ENCODE measurements at regions not wholly inside any gene's neighbourhood (a gene's known extent, or its start where the extent isn't known, plus 50 kb on each side); places are given as distances from the start of the nearest gene placed in this dataset.

DNA sequence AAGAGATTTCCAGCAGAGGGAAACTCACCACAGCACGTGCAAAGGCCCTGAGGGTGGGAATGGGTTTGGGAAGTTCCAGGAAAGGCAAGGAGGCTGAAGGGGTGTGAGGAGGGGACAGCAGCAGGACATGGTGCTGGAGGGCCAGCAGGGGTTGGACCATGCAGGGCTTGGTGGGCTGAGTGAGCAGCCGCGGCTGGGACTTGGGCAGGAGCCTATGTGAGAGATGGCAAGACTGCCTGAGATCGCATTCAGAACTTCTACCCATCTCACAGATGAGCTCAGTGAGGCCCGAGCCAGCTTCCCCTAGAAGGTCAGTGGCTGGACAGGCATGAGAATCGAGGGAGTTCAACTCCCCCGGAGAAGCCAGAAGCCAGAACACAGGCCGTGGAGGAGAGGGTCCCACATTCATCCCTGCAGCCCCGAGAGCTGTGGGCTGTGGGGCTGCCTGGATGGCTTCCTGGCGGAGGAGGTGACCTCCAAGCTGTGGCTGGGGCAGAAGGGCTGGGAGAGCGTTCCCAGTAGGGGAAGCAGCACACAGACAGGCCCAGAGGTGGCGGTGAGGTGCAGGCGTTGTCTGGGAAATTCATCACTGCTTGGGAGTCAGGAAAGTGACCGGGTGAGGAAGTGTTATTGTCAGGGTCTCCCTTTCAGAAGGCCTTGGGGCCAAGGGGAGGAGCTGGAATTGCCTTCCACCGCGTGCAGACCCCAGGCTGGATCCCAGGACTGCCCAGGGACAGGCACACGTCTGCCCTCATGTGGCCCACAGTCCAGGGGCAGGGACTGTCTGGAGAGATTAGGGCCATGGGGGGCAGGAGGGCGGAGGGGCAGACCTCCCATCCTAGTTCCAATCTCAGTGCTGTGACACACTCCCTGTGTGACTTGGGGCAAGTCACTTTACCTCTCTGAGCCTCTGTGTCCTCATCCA lies 103.8 kb downstream of the CEBPB start:
- H3K4me3 ChIP-seq (ENCODE audit: low read depth, low read length): no peak overlapping the region
- in situ Hi-C loops (cut with HindIII; ENCODE audit: low sequenced_read_pairs): no loop called here
- TF ChIP-seq, protein P1, sequence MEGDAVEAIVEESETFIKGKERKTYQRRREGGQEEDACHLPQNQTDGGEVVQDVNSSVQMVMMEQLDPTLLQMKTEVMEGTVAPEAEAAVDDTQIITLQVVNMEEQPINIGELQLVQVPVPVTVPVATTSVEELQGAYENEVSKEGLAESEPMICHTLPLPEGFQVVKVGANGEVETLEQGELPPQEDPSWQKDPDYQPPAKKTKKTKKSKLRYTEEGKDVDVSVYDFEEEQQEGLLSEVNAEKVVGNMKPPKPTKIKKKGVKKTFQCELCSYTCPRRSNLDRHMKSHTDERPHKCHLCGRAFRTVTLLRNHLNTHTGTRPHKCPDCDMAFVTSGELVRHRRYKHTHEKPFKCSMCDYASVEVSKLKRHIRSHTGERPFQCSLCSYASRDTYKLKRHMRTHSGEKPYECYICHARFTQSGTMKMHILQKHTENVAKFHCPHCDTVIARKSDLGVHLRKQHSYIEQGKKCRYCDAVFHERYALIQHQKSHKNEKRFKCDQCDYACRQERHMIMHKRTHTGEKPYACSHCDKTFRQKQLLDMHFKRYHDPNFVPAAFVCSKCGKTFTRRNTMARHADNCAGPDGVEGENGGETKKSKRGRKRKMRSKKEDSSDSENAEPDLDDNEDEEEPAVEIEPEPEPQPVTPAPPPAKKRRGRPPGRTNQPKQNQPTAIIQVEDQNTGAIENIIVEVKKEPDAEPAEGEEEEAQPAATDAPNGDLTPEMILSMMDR (IDR thresholded peaks at IDR 0.05; ENCODE audit: low read depth, low read length): no peak
- DNase-seq (ENCODE audit: low read depth, low spot score): no peak

- in situ Hi-C loops (cut with HindIII; ENCODE audit: low sequenced_read_pairs): no loop called here
- TF ChIP-seq, protein P1 (IDR thresholded peaks at IDR 0.05; ENCODE audit: low read depth, low read length): no peak
- no peak for DNase-seq (ENCODE audit: low read depth, low spot score)
- no peak overlapping the region for H3K4me3 ChIP-seq (ENCODE audit: low read depth, low read length)
Observed at GRCh38 chr20:50295345-50295744, 104.7 kb downstream of the CEBPB start.

GRCh38 chr20:50295762-50296449 lies 105.3 kb downstream of the CEBPB start:
- TF ChIP-seq, protein P1 (IDR thresholded peaks at IDR 0.05; ENCODE audit: low read depth, low read length): no peak
- in situ Hi-C loops (cut with HindIII; ENCODE audit: low sequenced_read_pairs): no loop called here
- H3K4me3 ChIP-seq (ENCODE audit: low read depth, low read length): no peak overlapping the region
- no peak for DNase-seq (ENCODE audit: low read depth, low spot score)

DNA sequence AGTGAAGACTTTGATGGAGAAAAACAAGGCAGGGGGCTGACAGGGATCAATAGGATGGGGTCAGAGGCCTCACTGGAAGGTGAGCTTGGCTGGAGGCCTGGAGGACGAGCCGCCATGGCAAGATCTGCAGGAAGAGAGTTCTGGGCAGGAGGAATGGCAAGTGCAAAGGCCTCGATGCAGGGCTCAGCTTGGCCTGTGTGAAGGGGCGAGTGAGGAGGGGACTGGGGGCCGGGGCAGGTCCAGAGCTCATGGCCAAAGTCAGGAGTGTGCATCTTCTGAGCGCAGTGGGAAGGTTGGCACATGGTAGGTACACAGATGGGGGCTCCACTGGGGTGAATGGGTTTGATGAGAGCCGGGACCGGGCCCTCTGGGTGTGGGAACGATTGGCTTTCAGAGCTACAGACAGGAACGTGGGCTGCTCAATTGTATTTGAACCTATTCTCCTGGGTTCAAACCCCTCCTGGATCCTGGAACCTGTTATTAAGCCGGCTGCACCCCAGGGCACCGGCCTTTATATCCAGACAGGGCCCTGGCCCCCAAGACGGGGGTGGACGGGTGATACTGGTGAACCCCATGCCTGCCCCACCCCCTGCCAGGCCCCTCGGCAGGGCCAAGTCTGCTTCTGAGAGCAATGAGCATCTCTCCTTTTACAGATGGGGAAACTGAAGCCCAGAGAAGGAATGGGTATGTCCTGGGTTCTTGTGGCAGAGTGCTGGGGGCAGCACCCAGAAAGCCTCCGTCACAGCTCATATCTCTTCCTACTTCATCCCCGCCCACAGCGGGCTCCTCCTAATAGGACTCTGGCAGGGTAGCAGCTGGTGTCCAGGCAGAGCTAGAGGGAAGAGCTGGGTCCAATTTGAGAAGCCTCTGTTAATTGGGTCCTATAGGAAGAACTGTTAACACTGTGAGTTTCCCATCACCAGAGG lies 106.1 kb downstream of the CEBPB start:
- in situ Hi-C loops (cut with HindIII; ENCODE audit: low sequenced_read_pairs): no loop called here
- no peak for DNase-seq (ENCODE audit: low read depth, low spot score)
- TF ChIP-seq, protein P1 (IDR thresholded peaks at IDR 0.05; ENCODE audit: low read depth, low read length): no peak
- no peak overlapping the region for H3K4me3 ChIP-seq (ENCODE audit: low read depth, low read length)

DNA sequence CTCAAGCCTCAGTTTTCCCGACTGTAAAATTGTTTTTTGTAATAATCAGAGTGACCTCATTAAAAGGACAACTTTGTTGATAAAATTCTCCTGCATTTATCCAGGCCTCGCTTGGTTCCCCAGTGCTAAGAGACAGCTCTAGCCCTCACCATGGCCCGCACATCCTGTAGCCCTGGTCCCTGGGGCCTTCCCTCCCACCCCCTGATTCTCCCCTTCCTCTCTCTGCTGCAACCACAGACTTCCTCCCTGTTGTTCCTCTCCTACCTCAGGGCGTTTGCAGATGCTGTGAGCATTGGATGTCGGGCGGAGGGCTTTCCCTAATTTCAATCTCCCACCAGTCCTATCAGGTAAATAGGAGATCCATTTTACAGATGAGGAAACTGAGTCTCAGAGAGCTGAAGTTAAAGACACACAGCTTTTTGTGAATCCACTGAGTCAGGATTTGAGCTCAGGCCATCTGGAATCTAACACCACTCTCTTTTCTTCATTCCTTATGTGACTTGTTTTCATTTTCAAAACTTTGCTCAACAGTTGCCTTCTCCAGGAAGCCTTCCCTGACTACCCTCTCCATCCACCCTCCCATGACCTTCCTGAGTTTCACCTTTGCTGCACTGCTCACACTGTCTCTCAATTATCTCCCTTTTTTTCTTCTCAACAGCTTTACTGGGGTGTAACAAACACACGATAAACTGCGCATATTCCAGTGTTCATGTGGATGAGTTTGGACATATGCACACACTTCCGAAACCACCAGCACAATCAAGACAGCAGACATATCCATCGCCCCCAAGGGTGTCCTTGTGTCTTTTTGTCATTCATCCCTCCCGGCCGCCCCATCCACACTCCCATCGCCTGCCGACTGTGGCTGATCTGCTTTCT lies 107.1 kb downstream of the CEBPB start:
- DNase-seq (ENCODE audit: low read depth, low spot score): no peak
- no peak overlapping the region for H3K4me3 ChIP-seq (ENCODE audit: low read depth, low read length)
- in situ Hi-C loops (cut with HindIII; ENCODE audit: low sequenced_read_pairs): no loop called here
- TF ChIP-seq, protein P1 (IDR thresholded peaks at IDR 0.05; ENCODE audit: low read depth, low read length): no peak

Data from astrocyte of the spinal cord (primary cell).